WI38 (cell line): ENCODE measurements at regions not wholly inside any gene's neighbourhood (a gene's known extent, or its start where the extent isn't known, plus 50 kb on each side); places are given as distances from the start of the nearest gene placed in this dataset.

ENCODE experiments used
- H3K4me3 ChIP-seq: 2 replicates; pipeline ENCODE4 v1.5.1; 2011; ENCODE audit warnings: low read depth, mild to moderate bottlenecking, control low read depth, low read length
- CTCF ChIP-seq: IDR thresholded peaks from 2 replicates; pipeline ENCODE4 v1.5.1; 2012; ENCODE audit warnings: low read depth, mild to moderate bottlenecking, control low read depth, low read length

DNA sequence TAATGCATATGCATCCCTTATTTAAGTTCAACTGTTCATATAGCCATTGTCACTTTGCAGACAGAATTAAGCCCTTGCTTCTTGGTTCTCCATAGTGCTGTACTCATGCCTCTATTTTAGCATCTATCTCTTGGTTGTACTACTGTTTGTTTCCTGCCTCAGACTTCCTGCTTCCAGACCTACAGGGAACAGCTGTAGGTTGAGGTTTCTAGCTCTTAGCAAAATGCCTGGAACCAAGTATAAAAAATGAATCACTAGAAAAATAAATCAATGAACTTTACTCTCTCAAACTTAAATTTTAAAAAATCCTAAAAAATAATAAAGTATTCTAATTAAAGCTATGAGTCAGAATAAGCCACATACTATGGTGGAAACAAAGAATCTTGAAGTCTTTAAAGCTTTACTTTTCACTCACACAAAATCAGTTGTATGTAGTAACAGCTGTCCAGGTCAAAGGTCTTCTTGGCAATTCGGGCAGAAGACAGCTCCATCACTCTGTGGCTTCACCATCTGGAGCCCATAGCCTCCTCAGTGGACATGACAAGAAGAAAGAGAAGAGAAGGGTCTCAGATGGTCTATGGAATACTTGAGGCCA lies 1228.1 kb upstream of the GYPC start:
- no peak overlapping the region for H3K4me3 ChIP-seq
- no peak for TF ChIP-seq CTCF

- no peak overlapping the region for H3K4me3 ChIP-seq
- no peak for TF ChIP-seq CTCF
These were observed 1211.9 kb upstream of the GYPC start for GRCh38 chr2:125444106-125444505.

DNA sequence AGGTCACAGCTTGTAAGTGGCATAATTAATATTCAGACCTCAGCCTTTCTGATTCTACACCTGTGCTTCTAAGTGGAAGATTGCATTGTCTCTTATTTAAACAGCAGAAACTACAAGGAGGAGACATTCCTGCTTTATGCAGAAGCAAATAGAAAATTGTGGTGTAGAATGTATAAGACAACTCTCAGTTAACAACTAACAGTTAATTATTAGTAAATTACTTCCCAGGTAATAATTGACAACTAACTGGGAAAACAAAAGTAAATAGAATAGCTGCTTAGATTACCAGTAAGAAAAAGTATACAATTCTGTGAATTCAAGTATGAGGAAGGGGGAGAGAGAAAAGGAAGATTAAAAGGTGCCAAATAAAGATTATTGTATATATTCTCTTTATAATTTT lies 1210.5 kb upstream of the GYPC start:
- TF ChIP-seq CTCF: no peak
- H3K4me3 ChIP-seq: no peak overlapping the region

DNA sequence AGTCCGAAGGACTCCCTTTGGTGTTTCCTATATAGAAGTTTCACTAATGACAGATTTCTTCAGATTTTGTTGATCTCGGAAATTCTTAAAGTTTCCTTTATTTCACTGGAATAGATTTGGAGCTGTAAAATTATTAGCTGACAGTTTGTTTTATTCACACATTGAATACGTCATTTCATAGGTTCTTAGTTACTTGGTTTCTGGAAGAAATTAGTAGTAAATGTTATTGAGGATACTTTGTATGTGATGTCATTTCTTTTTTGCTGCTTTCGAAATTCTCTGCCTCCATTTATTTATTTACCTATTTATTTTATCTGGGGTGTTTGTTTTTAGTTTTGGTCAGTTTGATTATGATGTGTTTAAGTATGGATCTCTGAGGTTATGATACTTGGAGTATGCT lies 1205.9 kb upstream of the GYPC start:
- TF ChIP-seq CTCF: no peak

DNA sequence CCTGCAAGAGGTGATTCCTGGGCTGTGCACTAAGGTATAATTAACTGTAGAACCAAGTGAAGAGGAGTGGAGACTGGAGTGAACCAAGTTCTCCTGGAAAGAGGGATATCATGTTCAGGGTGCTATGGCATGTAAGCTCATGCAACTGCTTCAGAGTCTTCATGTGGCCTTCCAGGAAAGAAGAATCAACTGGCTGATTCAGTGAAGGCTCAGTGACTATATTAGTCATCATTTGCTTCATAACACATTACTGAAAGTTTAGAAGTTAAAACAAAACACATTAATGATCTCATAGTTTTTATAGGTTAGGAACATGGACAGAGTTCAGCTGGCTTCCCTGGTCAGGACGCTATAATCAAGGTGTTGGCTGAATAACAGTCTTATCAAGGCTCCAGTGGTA lies 1200.8 kb upstream of the GYPC start:
- no peak for TF ChIP-seq CTCF
- H3K4me3 ChIP-seq: no peak overlapping the region

More for the DNA sequence above, 1205.9 kb upstream of the GYPC start:
- no peak overlapping the region for H3K4me3 ChIP-seq

GRCh38 chr2:125456693-125457363 lies 1199.1 kb upstream of the GYPC start:
- H3K4me3 ChIP-seq: no peak overlapping the region
- no peak for TF ChIP-seq CTCF

DNA sequence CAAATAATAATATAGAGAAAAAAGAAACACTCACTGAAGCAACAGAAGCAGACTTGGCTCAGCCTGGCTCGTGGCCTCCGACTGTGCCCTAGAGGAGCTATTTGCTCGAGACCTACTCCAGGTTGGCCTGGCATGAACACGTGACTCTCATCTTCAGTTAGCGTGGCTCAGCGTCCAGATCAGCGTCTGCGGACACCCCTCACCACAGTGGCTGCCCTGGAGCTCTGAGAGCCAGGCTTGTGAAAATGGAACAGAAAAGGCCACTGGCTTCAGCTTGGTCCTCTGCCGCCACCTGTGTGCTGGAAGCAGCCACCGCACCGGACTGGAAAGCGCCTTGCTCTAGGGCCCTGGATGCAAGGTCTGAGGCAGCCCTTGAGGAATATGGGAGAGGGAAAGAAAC lies 1184.0 kb upstream of the GYPC start:
- no peak overlapping the region for H3K4me3 ChIP-seq
- peak; percentile 31 for TF ChIP-seq CTCF
